H1 (cell line): ENCODE measurements at regions not wholly inside any gene's neighbourhood (a gene's known extent, or its start where the extent isn't known, plus 50 kb on each side); places are given as distances from the start of the nearest gene placed in this dataset.

Experiments
- CTCF ChIP-seq, 3 experiments: IDR thresholded peaks; 1 replicate in 2 of 3; 2 replicates in 1 of 3; pipeline versions ENCODE4 v1.5.1 to v1.6.1; 2011; ENCODE audit warnings: low read length in 3 of 3, mild to moderate bottlenecking in 3 of 3, inconsistent platforms in 2 of 3, low read depth in 1 of 3, moderate library complexity in 1 of 3; ENCODE audit not compliant: insufficient read depth in 1 of 3; ENCODE audit errors: control extremely low read depth in 1 of 3
- EP300 ChIP-seq, 2 experiments: IDR thresholded peaks; 1 replicate in 1 of 2; 2 replicates in 1 of 2; pipeline ENCODE4 v1.6.1; 2011 to 2012; ENCODE audit warnings: low read depth in 2 of 2, low read length in 2 of 2, mild to moderate bottlenecking in 2 of 2, borderline replicate concordance in 1 of 2, inconsistent platforms in 1 of 2, moderate library complexity in 1 of 2
- GTF2F1 ChIP-seq: IDR thresholded peaks from 2 replicates; pipeline ENCODE4 v1.6.1; 2012; ENCODE audit warnings: low read depth, low read length, improper control_type of control experiment, borderline replicate concordance
- HDAC2 ChIP-seq, 2 experiments: fragments of 300-600 bp in 1 of 2; sonication (generic) in 1 of 2; IDR thresholded peaks; 2 replicates each; pipeline ENCODE4 v1.6.1; 2011 to 2012; ENCODE audit warnings: low read depth in 2 of 2, low read length in 2 of 2, mild to moderate bottlenecking in 2 of 2, moderate library complexity in 2 of 2, borderline replicate concordance in 1 of 2, inconsistent platforms in 1 of 2
- KDM5A ChIP-seq: fragments of 200-600 bp; IDR thresholded peaks from 2 replicates; pipeline ENCODE4 v1.7.1; 2012; ENCODE audit warnings: mild to moderate bottlenecking, low read length, inconsistent platforms, mixed read lengths
- POLR2AphosphoS5 ChIP-seq: IDR thresholded peaks from 2 replicates; pipeline ENCODE4 v1.6.1; 2011; ENCODE audit warnings: low read depth, low read length
- TEAD4 ChIP-seq: IDR thresholded peaks from 2 replicates; pipeline ENCODE4 v1.6.1; 2012; ENCODE audit warnings: low read depth, low read length, inconsistent platforms, mixed read lengths

DNA sequence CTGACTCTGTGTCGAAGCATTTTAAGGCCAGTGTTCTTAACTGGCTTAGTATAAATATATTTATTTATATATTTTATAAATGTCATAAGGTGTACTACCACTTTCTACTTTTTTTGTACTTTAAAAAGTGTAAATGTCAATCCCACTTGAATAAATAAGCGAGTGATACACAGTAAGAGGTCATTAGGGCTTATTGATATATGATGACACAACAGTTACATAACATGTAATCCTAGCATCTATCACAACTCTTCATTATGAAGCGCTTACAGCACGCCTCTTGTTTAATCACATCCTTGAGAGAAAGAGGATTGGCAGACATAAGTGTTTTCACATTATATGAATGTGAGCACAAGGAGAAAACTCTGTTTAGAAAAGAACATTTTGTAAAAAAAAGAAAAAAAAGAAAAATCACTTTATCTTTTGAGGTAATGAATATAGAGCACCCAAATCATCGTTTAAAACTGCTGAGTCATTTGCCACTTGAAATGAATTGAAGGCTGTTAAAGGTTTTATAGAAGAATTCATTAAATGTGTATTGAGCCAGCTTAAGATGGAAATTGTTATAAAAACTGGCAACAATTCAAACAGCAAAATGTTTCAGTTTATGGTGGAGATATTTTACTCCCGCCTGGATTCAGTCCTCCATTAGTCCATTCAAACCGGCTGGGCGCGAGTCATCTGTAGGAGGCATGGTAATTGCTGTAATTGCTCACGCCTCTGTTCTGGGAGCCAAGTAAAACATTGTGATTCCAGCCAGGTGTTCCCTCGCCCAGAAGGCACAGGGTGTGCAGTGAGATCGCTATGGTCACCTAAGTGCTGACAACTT lies 627.3 kb upstream of the KIRREL3 start:
- no peak for TF ChIP-seq GTF2F1
- no peak for TF ChIP-seq POLR2AphosphoS5
- TF ChIP-seq EP300 (IDR thresholded peaks at IDR 0.05; ENCODE audit: borderline replicate concordance in 1 of 2, low read depth in 2 of 2, low read length in 2 of 2): no peak
- TF ChIP-seq CTCF (IDR thresholded peaks at IDR 0.05; ENCODE audit: control extremely low read depth in 1 of 3, insufficient read depth in 1 of 3, low read depth in 1 of 3, low read length in 3 of 3): no peak
- TF ChIP-seq HDAC2 (IDR thresholded peaks at IDR 0.05; ENCODE audit: borderline replicate concordance in 1 of 2, low read depth in 2 of 2, low read length in 2 of 2): no peak
- TF ChIP-seq TEAD4: no peak
- no peak for TF ChIP-seq KDM5A
